ENCODE measurements at regions not wholly inside any gene's neighbourhood (a gene's known extent, or its start where the extent isn't known, plus 50 kb on each side); places are given as distances from the start of the nearest gene placed in this dataset.
"Not testable (repeated sequence)": the region's sequence is repeated elsewhere in the genome, so short reads cannot be mapped to it uniquely, and the experiment has no call there.

GRCh38 chrX:96128058-96128457 is 556.6 kb upstream of the DIAPH2 start:
- H3K9me3 ChIP-seq (ENCODE audit: control insufficient read depth, insufficient read depth, low read length); H3K4me3 ChIP-seq (ENCODE audit: low read depth, low read length); H3K4me1 ChIP-seq (ENCODE audit: control insufficient read depth, insufficient read depth, low read length); H3K9ac ChIP-seq (ENCODE audit: low read depth, low read length); H3K36me3 ChIP-seq (ENCODE audit: control insufficient read depth, insufficient read depth, low read length); H3K27me3 ChIP-seq (ENCODE audit: control insufficient read depth, insufficient read depth, low read length): not testable (repeated sequence)

- H3K27me3 ChIP-seq (ENCODE audit: control insufficient read depth, insufficient read depth, low read length), result no peaks in the 10 kb centered on the region
- no peak overlapping the region for H3K4me3 ChIP-seq (ENCODE audit: low read depth, low read length)
- no peaks in the 10 kb centered on the region for H3K9me3 ChIP-seq (ENCODE audit: control insufficient read depth, insufficient read depth, low read length)
- no peaks in the 10 kb centered on the region for H3K4me1 ChIP-seq (ENCODE audit: control insufficient read depth, insufficient read depth, low read length)
- H3K36me3 ChIP-seq (ENCODE audit: control insufficient read depth, insufficient read depth, low read length), result no peaks in the 10 kb centered on the region
- no peak overlapping the region for H3K9ac ChIP-seq (ENCODE audit: low read depth, low read length)
Observed at GRCh38 chrX:96140796-96141195, 543.8 kb upstream of the DIAPH2 start.

GRCh38 chrX:96147681-96148080 is 537.0 kb upstream of the DIAPH2 start:
- no peaks in the 10 kb centered on the region for H3K27me3 ChIP-seq (ENCODE audit: control insufficient read depth, insufficient read depth, low read length)

GRCh38 chrX:96170626-96171025 is 514.0 kb upstream of the DIAPH2 start:
- no peaks in the 10 kb centered on the region for H3K27me3 ChIP-seq (ENCODE audit: control insufficient read depth, insufficient read depth, low read length)
- no peaks in the 10 kb centered on the region for H3K36me3 ChIP-seq (ENCODE audit: control insufficient read depth, insufficient read depth, low read length)
- no peaks in the 10 kb centered on the region for H3K9me3 ChIP-seq (ENCODE audit: control insufficient read depth, insufficient read depth, low read length)
- no peak overlapping the region for H3K4me3 ChIP-seq (ENCODE audit: low read depth, low read length)
- no peak overlapping the region for H3K9ac ChIP-seq (ENCODE audit: low read depth, low read length)
- no peaks in the 10 kb centered on the region for H3K4me1 ChIP-seq (ENCODE audit: control insufficient read depth, insufficient read depth, low read length)

More at GRCh38 chrX:96147681-96148080, 537.0 kb upstream of the DIAPH2 start:
- no peaks in the 10 kb centered on the region for H3K9me3 ChIP-seq (ENCODE audit: control insufficient read depth, insufficient read depth, low read length)
- H3K4me3 ChIP-seq (ENCODE audit: low read depth, low read length), result no peak overlapping the region
- H3K4me1 ChIP-seq (ENCODE audit: control insufficient read depth, insufficient read depth, low read length), result no peaks in the 10 kb centered on the region
- H3K36me3 ChIP-seq (ENCODE audit: control insufficient read depth, insufficient read depth, low read length), result no peaks in the 10 kb centered on the region
- H3K9ac ChIP-seq (ENCODE audit: low read depth, low read length), result no peak overlapping the region

GRCh38 chrX:96176921-96177320 is 507.7 kb upstream of the DIAPH2 start:
- Histone ChIP-seq H3K4me3 (ENCODE audit: low read depth, low read length) (no peak overlapping the region), H3K4me1 (ENCODE audit: control insufficient read depth, insufficient read depth, low read length) (peaks cover 6% of the 10 kb centered on the region), H3K27me3 (ENCODE audit: control insufficient read depth, insufficient read depth, low read length) (no peaks in the 10 kb centered on the region), H3K9ac (ENCODE audit: low read depth, low read length) (no peak overlapping the region), H3K9me3 (ENCODE audit: control insufficient read depth, insufficient read depth, low read length) (no peaks in the 10 kb centered on the region), H3K36me3 (ENCODE audit: control insufficient read depth, insufficient read depth, low read length) (no peaks in the 10 kb centered on the region)

GRCh38 chrX:96181605-96182004 is 503.0 kb upstream of the DIAPH2 start:
- H3K9ac ChIP-seq (ENCODE audit: low read depth, low read length), result no peak overlapping the region

GRCh38 chrX:96182366-96182765 is 502.3 kb upstream of the DIAPH2 start:
- no peaks in the 10 kb centered on the region for H3K9me3 ChIP-seq (ENCODE audit: control insufficient read depth, insufficient read depth, low read length)
- H3K4me1 ChIP-seq (ENCODE audit: control insufficient read depth, insufficient read depth, low read length), result peaks cover 6% of the 10 kb centered on the region
- no peak overlapping the region for H3K4me3 ChIP-seq (ENCODE audit: low read depth, low read length)
- H3K27me3 ChIP-seq (ENCODE audit: control insufficient read depth, insufficient read depth, low read length), result no peaks in the 10 kb centered on the region
- no peak overlapping the region for H3K9ac ChIP-seq (ENCODE audit: low read depth, low read length)
- no peaks in the 10 kb centered on the region for H3K36me3 ChIP-seq (ENCODE audit: control insufficient read depth, insufficient read depth, low read length)

More at GRCh38 chrX:96181605-96182004, 503.0 kb upstream of the DIAPH2 start:
- Histone ChIP-seq H3K4me3 (ENCODE audit: low read depth, low read length) (no peak overlapping the region), H3K9me3 (ENCODE audit: control insufficient read depth, insufficient read depth, low read length) (no peaks in the 10 kb centered on the region), H3K36me3 (ENCODE audit: control insufficient read depth, insufficient read depth, low read length) (no peaks in the 10 kb centered on the region), H3K4me1 (ENCODE audit: control insufficient read depth, insufficient read depth, low read length) (peaks cover 6% of the 10 kb centered on the region), H3K27me3 (ENCODE audit: control insufficient read depth, insufficient read depth, low read length) (no peaks in the 10 kb centered on the region)

- no peaks in the 10 kb centered on the region for H3K27me3 ChIP-seq (ENCODE audit: control insufficient read depth, insufficient read depth, low read length)
- H3K4me3 ChIP-seq (ENCODE audit: low read depth, low read length), result no peak overlapping the region
- H3K4me1 ChIP-seq (ENCODE audit: control insufficient read depth, insufficient read depth, low read length), result peaks cover 6% of the 10 kb centered on the region
- no peaks in the 10 kb centered on the region for H3K36me3 ChIP-seq (ENCODE audit: control insufficient read depth, insufficient read depth, low read length)
- no peaks in the 10 kb centered on the region for H3K9me3 ChIP-seq (ENCODE audit: control insufficient read depth, insufficient read depth, low read length)
- H3K9ac ChIP-seq (ENCODE audit: low read depth, low read length), result no peak overlapping the region
Observed at GRCh38 chrX:96183391-96183790, 501.3 kb upstream of the DIAPH2 start.

GRCh38 chrX:96183843-96184242 is 500.8 kb upstream of the DIAPH2 start:
- Histone ChIP-seq H3K36me3 (ENCODE audit: control insufficient read depth, insufficient read depth, low read length) (no peaks in the 10 kb centered on the region), H3K4me3 (ENCODE audit: low read depth, low read length) (no peak overlapping the region), H3K9me3 (ENCODE audit: control insufficient read depth, insufficient read depth, low read length) (no peaks in the 10 kb centered on the region), H3K4me1 (ENCODE audit: control insufficient read depth, insufficient read depth, low read length) (peaks cover 6% of the 10 kb centered on the region), H3K27me3 (ENCODE audit: control insufficient read depth, insufficient read depth, low read length) (no peaks in the 10 kb centered on the region), H3K9ac (ENCODE audit: low read depth, low read length) (no peak overlapping the region)

GRCh38 chrX:96204928-96205327 is 479.7 kb upstream of the DIAPH2 start:
- Histone ChIP-seq H3K4me3 (ENCODE audit: low read depth, low read length) (no peak overlapping the region), H3K9me3 (ENCODE audit: control insufficient read depth, insufficient read depth, low read length) (no peaks in the 10 kb centered on the region)

GRCh38 chrX:96211953-96212352 is 472.7 kb upstream of the DIAPH2 start:
- H3K4me1 ChIP-seq (ENCODE audit: control insufficient read depth, insufficient read depth, low read length), result no peaks in the 10 kb centered on the region
- H3K9me3 ChIP-seq (ENCODE audit: control insufficient read depth, insufficient read depth, low read length), result no peaks in the 10 kb centered on the region
- H3K4me3 ChIP-seq (ENCODE audit: low read depth, low read length), result no peak overlapping the region
- peaks cover 2% of the 10 kb centered on the region for H3K36me3 ChIP-seq (ENCODE audit: control insufficient read depth, insufficient read depth, low read length)
- H3K27me3 ChIP-seq (ENCODE audit: control insufficient read depth, insufficient read depth, low read length), result no peaks in the 10 kb centered on the region
- H3K9ac ChIP-seq (ENCODE audit: low read depth, low read length), result no peak overlapping the region

More at GRCh38 chrX:96204928-96205327, 479.7 kb upstream of the DIAPH2 start:
- no peaks in the 10 kb centered on the region for H3K27me3 ChIP-seq (ENCODE audit: control insufficient read depth, insufficient read depth, low read length)
- H3K9ac ChIP-seq (ENCODE audit: low read depth, low read length), result no peak overlapping the region
- H3K4me1 ChIP-seq (ENCODE audit: control insufficient read depth, insufficient read depth, low read length), result no peaks in the 10 kb centered on the region
- H3K36me3 ChIP-seq (ENCODE audit: control insufficient read depth, insufficient read depth, low read length), result no peaks in the 10 kb centered on the region

GRCh38 chrX:96214681-96215080 is 470.0 kb upstream of the DIAPH2 start:
- not testable (repeated sequence) for H3K9ac ChIP-seq (ENCODE audit: low read depth, low read length); H3K9me3 ChIP-seq (ENCODE audit: control insufficient read depth, insufficient read depth, low read length); H3K27me3 ChIP-seq (ENCODE audit: control insufficient read depth, insufficient read depth, low read length); H3K4me3 ChIP-seq (ENCODE audit: low read depth, low read length); H3K4me1 ChIP-seq (ENCODE audit: control insufficient read depth, insufficient read depth, low read length); H3K36me3 ChIP-seq (ENCODE audit: control insufficient read depth, insufficient read depth, low read length)

- Histone ChIP-seq H3K4me1 (ENCODE audit: control insufficient read depth, insufficient read depth, low read length) (peaks cover 5% of the 10 kb centered on the region), H3K4me3 (ENCODE audit: low read depth, low read length) (no peak overlapping the region), H3K27me3 (ENCODE audit: control insufficient read depth, insufficient read depth, low read length) (no peaks in the 10 kb centered on the region), H3K9me3 (ENCODE audit: control insufficient read depth, insufficient read depth, low read length) (no peaks in the 10 kb centered on the region), H3K9ac (ENCODE audit: low read depth, low read length) (no peak overlapping the region), H3K36me3 (ENCODE audit: control insufficient read depth, insufficient read depth, low read length) (no peaks in the 10 kb centered on the region)
Observed at GRCh38 chrX:96224279-96224678, 460.4 kb upstream of the DIAPH2 start.
